Thyroid gland (tissue), 4 donors: ENCODE measurements at regions not wholly inside any gene's neighbourhood (a gene's known extent, or its start where the extent isn't known, plus 50 kb on each side); places are given as distances from the start of the nearest gene placed in this dataset.

ENCODE experiments used
- CTCF ChIP-seq, 6 experiments: fragments of 200-600 bp in 3 of 6; fragments of 450-650 bp in 3 of 6; sonication (generic) in 3 of 6; IDR thresholded peaks; one replicate each; pipeline ENCODE4 v1.5.1; 2016 to 2019; ENCODE audit warnings: antibody characterized with exemption in 6 of 6, mild to moderate bottlenecking in 2 of 6, inconsistent platforms in 1 of 6, moderate library complexity in 1 of 6
- POLR2A ChIP-seq, 2 donors: fragments of 450-650 bp; IDR thresholded peaks; one replicate each; pipeline ENCODE4 v1.6.1; 2017; ENCODE audit warnings: antibody characterized with exemption in 2 of 2, mild to moderate bottlenecking in 2 of 2, moderate library complexity in 1 of 2

DNA sequence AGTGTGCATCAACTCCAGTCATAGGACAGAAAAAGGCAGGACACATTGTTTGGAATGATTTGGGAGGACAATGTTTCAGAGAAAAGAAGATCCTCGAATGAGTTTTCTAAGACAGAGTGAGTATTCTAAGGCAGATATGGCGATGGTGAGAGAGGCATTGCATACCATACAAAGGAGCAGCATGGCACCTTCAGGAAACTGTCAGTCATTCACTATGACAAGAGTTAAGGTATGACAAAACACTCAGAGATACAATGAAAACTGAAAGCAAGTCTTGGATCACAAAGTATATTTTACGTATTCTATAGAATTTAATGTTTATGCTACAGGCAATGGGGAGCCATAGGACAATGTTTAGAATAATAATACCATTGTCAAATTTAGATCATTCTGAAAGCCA is 337.4 kb upstream of the LYPLAL1 start:
- TF ChIP-seq CTCF (IDR thresholded peaks at IDR 0.05) (no peak), POLR2A (IDR thresholded peaks at IDR 0.05) (no peak)
